ENCODE measurements at regions not wholly inside any gene's neighbourhood (a gene's known extent, or its start where the extent isn't known, plus 50 kb on each side); places are given as distances from the start of the nearest gene placed in this dataset.

- no peaks in the 10 kb centered on the region for H3K79me1 ChIP-seq (ENCODE audit: low read depth, low read length)
- FAIRE-seq, result no peak
- no peak overlapping the region for H2BK15ac ChIP-seq (ENCODE audit: low read length)
- H3K36me3 ChIP-seq (ENCODE audit: control insufficient read depth in 2 of 4, insufficient read depth in 4 of 4, low read length in 3 of 4), result no peaks in the 10 kb centered on the region
- H2AK5ac ChIP-seq (ENCODE audit: low read depth, low read length), result no peak overlapping the region
- H2BK20ac ChIP-seq (ENCODE audit: low read length), result no peak overlapping the region
- H3K9me3 ChIP-seq (ENCODE audit: insufficient read depth in 2 of 2, low read depth in 1 of 2, low read length in 1 of 2), result no peaks in the 10 kb centered on the region
- H3K23ac ChIP-seq (ENCODE audit: insufficient read length), result no peak overlapping the region
- ChIA-PET CTCF (ENCODE audit: partially characterized antibody) (interaction anchor here (1.6 to 1.7 kb wide), 2 partner anchors 112 to 154 kb away, joined by 3 read pairs; no protein-coding TSS in a partner anchor), POLR2A (ENCODE audit: partially characterized antibody) (no interaction called here)
- no peak for DNase-seq (ENCODE audit: low read depth in 1 of 2, low spot score in 2 of 2)
- H2BK12ac ChIP-seq (ENCODE audit: low read depth, low read length), result no peak overlapping the region
- H3K18ac ChIP-seq (ENCODE audit: extremely low read depth, low read length), result no peak overlapping the region
- no peaks in the 10 kb centered on the region for H3K23me2 ChIP-seq (ENCODE audit: low read depth, low read length)
- no peaks in the 10 kb centered on the region for H4K20me1 ChIP-seq (replicated peaks in 1 of 2; ENCODE audit: control insufficient read depth in 1 of 2, insufficient read depth in 2 of 2, low read length in 2 of 2)
- no peak overlapping the region for H4K8ac ChIP-seq (ENCODE audit: extremely low read depth, insufficient read depth, low read length)
- H3K79me2 ChIP-seq (ENCODE audit: control insufficient read depth in 1 of 2, insufficient read depth in 2 of 2, low read length in 2 of 2), result no peaks in the 10 kb centered on the region
- no peak overlapping the region for H2BK5ac ChIP-seq (ENCODE audit: low read depth, low read length)
- no peak overlapping the region for H3K4me3 ChIP-seq (ENCODE audit: extremely low read depth in 1 of 4, insufficient read depth in 2 of 4, low read depth in 3 of 4, low read length in 4 of 4)
- H3K56ac ChIP-seq (replicated peaks; ENCODE audit: insufficient read length, low read depth, low read length), result no peak overlapping the region
- no peaks in the 10 kb centered on the region; a peak in 2 of 7 replicates for H3K4me1 ChIP-seq (replicated peaks in 1 of 4; ENCODE audit: control insufficient read depth in 3 of 4, insufficient read depth in 4 of 4, low read length in 3 of 4)
- TF ChIP-seq GABPA (IDR thresholded peaks at IDR 0.05; ENCODE audit: borderline replicate concordance, insufficient read depth, low read length) (no peak), HDAC6 (IDR thresholded peaks at IDR 0.05; ENCODE audit: low read depth, low read length) (no peak), SP2 (IDR thresholded peaks at IDR 0.05; ENCODE audit: low read length) (no peak), BRCA1 (IDR thresholded peaks at IDR 0.05; ENCODE audit: low read depth, low read length) (no peak)
- no peak overlapping the region for H3K27ac ChIP-seq (ENCODE audit: low read depth, low read length)
- no peak overlapping the region for H3K9ac ChIP-seq (replicated peaks in 1 of 4; ENCODE audit: extremely low read depth in 1 of 4, low read depth in 3 of 4, low read length in 3 of 4)
- no peak overlapping the region for H3K4ac ChIP-seq (replicated peaks; ENCODE audit: insufficient read length, low read depth, low read length)
- H2BK120ac ChIP-seq (replicated peaks; ENCODE audit: low read depth, low read length), result no peak overlapping the region
- H3K14ac ChIP-seq (ENCODE audit: insufficient read length), result no peak overlapping the region
- 89% methylated on average over 6 of the region's 8 CpGs; no CpG with 5 or more reads in 1 of the 2 experiments for WGBS, 2 experiments (ENCODE audit: extremely low coverage in 1 of 2, insufficient coverage in 1 of 2, insufficient read length in 1 of 2, insufficient replicate concordance in 2 of 2, low coverage in 1 of 2, low lambda C conversion rate in 2 of 2, missing lambda C conversion rate in 1 of 2)
- H4K91ac ChIP-seq (replicated peaks; ENCODE audit: insufficient read length, low read length), result no peak overlapping the region
- no peaks in the 10 kb centered on the region for H3K27me3 ChIP-seq (replicated peaks in 1 of 4; ENCODE audit: control insufficient read depth in 3 of 4, extremely low read depth in 1 of 4, insufficient read depth in 3 of 4, low read length in 3 of 4)
- H2AFZ ChIP-seq (ENCODE audit: low read length), result no peak overlapping the region
- H3K4me2 ChIP-seq (ENCODE audit: insufficient read depth in 1 of 2, low read depth in 2 of 2, low read length in 2 of 2), result no peak overlapping the region
- no peak overlapping the region for H4K5ac ChIP-seq (ENCODE audit: insufficient read length, low read depth, low read length)
Measured at GRCh38 chrX:107384397-107385105, 64.9 kb upstream of the FRMPD3 start.

Measured in H1 (cell line).